Sciatic nerve (tissue), 2 donors: ENCODE measurements at regions not wholly inside any gene's neighbourhood (a gene's known extent, or its start where the extent isn't known, plus 50 kb on each side); places are given as distances from the start of the nearest gene placed in this dataset.
A peak's percentile ranks its signal among the peaks of the same experiment; 100 is the strongest.
"Not testable (repeated sequence)": the region's sequence is repeated elsewhere in the genome, so short reads cannot be mapped to it uniquely, and the experiment has no call there.

Source experiments
- ATAC-seq: fragments of 200-7000 bp; cut with Tn5 transposase; one replicate; pipeline ENCODE4 v1.9.1; 2020; ENCODE audit warnings: mild to moderate bottlenecking, moderate library complexity
- DNase-seq: peaks from one replicate; pipeline ENCODE4 v3.0.0-alpha.2; 2020; ENCODE audit warnings: low spot score
- intact Hi-C: fragments of 100-400 bp; cut with DNase I; formaldehyde crosslinking; loops from one replicate; pipeline ENCODE4 v1.14.2; 2022
- donor health status: DM: no; HTN: no; CAD: no.
- donor health status: DM: no; HTN: no; CAD: no.

DNA sequence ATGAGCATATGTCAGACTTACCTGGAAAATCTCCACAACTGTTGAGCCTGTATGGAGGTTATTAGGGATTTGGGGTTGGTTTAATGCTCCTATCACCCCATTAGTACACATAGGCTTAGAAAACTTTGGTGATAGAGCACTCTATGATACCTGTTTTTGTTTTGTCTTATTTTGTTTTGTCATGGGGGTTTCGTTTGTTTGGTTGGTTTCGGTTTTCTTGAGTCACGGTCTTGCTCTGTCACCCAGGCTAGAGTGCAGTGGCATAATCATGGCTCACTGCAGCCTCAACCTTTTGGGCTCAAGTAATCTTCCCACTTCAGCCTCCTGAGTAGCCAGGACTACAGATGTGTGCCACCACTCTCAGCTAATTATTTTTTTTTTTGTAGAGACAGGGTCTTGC lies 70.0 kb downstream of the MZT1 start:
- intact Hi-C loops: no loop called here
- DNase-seq (no peak), ATAC-seq (no peak)

DNA sequence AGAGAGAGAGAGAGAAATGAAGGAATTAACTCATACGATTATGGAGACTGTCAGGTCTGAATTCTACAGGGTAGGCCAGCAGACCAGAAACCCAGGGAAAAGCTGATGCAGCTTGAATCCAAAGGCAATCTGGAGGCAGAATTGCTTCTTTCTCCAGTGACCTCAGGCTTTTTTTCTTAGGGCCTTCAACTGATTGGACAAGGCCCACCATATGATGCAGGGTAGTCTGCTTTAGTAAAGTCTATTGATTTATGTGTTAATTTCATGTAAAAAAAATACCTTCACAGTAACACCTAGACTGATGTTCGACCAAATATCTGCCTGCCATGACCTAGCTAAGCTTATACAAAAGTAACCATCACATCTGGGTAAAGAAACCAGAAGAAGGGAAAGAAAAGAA lies 71.1 kb downstream of the MZT1 start:
- ATAC-seq (no peak), DNase-seq (no peak)

DNA sequence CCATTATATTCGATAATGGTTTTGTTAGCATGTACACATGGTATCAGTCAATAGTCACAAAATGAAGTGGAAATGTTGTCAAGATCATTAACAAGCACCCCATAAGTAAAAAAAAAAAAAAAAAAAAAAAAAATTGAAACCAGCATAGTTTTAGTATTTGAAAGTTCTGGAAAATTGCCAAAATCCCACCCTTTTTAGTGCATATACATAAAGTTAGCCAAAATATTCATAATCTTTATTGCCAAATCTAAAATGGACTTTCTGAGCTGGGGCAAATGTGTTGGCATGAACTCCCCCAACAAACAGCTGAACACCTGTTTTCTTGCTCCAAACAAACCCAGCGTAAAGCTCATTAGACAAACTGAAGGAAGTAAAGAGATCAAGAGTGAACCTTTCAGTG lies 73.9 kb downstream of the MZT1 start:
- ATAC-seq (no peak), DNase-seq (no peak)
- intact Hi-C loops: no loop called here

More for the DNA sequence above, 71.1 kb downstream of the MZT1 start:
- intact Hi-C loops: no loop called here

DNA sequence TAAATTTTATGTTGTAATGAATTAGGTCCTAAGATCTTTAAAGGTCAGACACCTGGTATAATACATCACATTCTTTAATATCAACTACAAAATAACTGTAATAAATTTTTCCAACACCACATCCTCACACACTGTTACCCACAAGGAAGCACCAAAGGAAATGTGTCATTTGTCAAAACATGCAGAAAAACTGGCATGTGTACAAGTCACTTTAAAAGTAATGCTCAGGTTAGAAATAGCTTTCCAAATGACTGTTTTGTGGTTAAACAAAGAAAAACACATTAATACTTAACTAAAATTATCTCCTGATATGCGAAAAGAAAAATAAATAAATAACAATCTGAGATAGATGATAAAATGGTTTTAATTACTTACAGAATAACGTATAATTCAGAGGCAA lies 74.7 kb downstream of the MZT1 start:
- ATAC-seq: no peak
- DNase-seq: no peak
- intact Hi-C loops: no loop called here

DNA sequence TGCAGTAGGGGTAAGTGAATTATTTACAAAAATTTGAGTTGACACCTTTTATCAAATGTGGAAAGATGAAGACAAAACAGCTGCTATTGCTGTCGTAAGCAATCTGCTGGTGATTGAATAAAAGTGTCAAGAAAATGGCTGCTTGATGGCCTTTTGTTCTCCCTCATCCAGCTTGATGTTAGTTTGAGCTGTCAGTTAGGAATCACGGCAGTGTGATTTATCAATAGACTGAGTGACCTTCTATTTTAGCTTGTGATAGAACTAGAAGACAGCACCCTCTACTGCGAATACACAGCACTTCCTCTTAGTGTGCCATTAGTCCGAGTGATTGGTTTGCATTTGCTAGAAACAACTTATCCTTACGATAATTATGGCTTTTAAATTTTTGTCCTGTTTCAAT lies 76.3 kb downstream of the MZT1 start:
- ATAC-seq (no peak), DNase-seq (no peak)
- intact Hi-C loops: no loop called here

DNA sequence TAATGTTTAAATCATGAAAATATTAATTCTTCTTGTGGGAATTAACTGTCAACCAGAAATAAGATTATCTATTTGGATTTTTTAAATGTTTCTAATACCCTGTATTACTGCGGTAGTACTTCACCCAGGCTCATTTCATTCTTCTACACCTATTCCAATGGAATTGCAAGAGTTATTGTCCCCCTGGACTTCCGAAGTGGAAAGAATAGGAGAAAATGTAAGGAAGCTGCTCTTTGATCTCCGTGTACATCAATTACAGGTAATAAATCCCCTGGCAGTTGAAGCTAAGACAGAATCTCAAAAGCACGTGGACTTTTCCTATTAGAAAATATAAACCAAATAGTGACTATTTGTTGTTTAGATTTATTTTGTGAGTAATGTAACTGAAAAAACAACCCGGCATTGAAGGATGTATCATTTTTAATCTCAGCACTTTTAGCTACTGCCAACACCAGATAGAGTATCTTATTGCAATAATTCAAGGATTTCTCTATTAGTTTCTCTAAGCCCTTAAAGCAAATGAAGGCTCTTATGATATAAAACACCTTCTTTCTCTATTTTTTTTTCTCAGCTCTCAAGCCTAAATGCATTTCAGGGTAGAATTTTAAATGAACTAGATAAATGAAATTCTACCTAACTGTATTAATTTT lies 77.3 kb downstream of the MZT1 start:
- no peak for ATAC-seq
- intact Hi-C loops: no loop called here
- DNase-seq: no peak

DNA sequence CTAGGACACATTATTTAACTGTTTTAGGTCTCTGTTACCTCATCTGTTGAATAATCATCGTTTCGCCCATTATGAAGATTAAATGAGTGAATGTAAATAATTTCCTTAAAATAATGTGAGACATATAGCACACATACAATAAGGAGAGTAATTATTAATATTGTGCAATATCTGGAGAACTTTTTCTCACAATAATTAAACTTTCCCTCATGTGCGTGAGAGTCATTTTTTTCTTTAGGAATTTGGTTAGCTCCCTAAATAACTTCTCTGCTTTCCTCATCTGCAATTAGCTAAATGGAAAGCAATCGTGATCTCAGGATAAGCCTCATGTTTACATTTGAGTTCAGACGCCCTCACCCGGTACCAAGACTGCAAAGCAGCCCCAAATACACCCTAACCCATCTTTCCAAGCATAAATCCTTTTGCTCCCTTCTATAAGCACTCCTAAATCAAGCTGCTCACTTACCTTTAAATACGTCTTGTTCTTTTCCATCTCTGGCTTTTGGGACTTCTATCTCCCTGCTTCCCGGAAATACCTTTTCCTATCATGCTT lies 78.8 kb downstream of the MZT1 start:
- ATAC-seq (no peak), DNase-seq (no peak)
- intact Hi-C loops: no loop called here

DNA sequence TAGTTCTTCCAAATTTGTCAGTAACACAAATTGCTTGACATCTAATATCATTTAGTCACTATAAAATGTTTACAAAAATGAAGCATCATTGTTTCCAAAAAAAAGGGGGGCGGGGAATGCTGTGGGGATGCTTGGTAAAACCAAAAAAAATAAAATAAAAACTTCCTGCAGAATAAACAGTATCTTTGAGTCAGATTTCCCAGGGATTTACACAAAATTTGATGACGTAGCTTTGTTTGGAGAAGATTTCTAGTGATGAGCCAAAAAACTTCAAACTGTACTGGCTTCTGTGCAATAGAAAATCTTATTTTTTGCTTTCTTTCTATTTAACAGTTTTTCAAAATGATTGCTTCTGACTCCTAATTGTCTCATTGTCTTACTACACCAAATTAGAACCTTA lies 80.0 kb downstream of the MZT1 start:
- ATAC-seq (no peak), DNase-seq (no peak)
- intact Hi-C loops: no loop called here

DNA sequence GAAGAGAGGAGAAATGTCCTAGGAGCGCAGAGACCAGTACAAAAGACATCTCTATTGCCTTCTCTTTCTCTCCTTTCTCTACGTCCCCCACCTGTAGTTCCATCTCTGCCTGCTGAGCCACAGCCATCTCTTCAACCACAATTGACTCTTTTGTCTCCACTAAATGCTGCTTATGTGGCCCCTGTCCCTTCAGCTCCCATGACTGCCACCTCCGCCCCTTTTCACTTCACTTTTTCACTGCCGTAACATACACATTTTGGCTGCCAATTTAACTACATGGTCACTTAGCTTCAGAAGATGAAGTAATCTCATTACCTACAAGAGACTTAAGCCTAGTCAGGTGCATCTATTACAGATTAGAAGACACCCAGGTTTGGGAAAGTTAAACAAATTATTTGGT lies 81.9 kb downstream of the MZT1 start:
- intact Hi-C loops: no loop called here

DNA sequence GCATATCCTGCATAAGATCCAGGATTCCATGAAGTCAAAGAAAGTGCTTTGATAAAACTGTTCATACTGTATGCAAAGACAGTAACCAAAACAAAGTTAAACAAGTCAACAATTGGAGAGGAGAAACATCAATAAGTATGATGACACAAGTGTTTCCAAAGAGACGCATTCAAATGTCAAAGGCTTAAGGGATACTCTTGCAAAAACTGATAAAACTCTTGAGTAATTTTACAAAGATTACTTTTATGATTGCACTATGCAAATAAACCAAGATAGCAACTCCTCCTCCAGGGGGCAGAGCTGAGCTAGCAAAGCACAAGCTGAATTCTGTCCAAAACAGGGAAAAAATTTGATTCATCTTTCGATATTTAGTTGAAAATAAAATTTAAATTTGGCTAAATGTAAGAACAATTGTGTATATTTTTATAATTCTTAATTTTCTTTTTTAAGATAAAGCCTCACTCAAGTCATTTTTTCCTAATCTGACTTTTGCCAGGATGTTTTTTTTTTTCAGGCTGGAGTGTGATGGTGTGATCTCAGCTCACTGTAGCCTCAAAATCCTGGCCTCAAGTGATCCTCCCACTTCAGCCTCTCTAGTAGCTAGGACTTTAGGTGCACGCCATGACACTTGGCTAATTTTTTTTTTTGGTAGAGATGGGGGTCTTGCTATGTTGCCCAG lies 84.0 kb downstream of the MZT1 start:
- no peak for ATAC-seq
- intact Hi-C loops: no loop called here
- peak; percentile 72 for DNase-seq

More for the DNA sequence above, 81.9 kb downstream of the MZT1 start:
- no peak for DNase-seq
- ATAC-seq: no peak

DNA sequence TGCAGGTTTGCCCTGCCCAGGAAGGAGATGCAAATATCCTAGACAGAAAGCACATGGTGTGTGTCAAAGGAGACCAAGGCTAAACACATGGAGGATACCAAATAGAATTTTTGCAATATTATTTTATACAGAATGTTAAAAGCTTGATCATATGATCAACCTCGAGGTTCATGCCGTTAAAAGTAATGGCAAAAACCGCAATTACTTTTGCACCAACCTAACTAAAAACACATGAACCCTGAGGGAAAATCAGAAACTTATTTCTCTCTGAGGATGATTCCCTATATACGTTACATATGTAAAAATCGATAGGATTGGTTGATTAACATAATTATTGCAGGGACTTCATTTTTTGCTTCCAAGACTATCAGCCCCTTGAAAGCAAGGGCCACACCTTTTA lies 88.1 kb downstream of the MZT1 start:
- intact Hi-C loops: no loop called here
- DNase-seq (no peak), ATAC-seq (no peak)

DNA sequence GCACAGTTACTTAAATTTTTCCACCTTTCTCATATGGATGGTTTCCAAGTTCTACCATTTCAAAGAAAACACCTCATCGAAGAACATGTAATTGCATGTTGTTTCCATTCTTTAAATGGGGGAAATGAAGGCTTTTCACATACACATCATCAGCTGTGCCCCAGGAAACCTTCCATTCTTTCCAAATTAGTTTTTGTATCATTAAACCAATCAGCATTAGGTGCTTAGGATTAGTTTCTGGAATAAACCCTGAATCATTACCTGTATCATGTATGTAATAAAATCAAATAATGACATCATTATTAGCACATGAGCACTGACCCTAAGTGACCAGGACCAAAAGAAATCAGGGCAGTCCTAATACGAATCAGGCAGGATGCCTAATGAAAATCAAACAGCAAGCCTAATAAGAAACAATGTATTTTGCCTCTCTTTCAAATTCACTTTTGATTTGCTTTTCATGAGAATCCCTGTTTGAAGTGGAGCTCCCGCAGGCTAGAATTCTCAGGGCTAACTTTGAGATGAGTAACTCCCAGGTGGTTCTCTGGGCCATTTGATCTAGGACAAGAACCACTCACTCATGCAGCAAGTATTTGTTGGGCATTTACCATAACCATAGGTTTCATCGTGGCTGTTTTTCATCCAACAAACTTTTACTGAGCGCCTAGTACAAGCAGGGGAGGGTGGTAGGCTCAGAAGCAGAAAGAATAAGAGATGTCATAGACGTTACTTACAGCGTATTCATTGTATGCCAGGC lies 89.2 kb downstream of the MZT1 start:
- no peak for ATAC-seq
- intact Hi-C loops: no loop called here
- DNase-seq: no peak

DNA sequence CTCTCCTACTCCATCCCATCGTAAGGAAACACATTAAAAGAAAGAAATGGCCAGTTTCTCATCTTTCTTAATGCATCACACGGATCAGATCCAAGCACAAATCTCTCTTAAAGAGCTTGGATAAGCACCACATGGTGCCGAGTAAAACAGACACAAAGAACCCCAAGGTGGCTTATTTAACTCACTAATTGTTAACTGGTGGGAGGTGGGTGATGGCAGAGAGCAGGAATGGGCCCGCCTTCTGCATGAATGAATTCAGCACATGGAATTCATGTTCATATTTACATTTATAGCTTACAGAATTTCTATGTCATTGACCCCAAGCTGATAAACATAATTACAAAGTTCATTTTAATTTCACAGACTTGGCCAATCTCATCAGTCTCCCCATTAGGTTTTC lies 89.9 kb downstream of the MZT1 start:
- DNase-seq: no peak
- intact Hi-C loops: no loop called here
- ATAC-seq: no peak

DNA sequence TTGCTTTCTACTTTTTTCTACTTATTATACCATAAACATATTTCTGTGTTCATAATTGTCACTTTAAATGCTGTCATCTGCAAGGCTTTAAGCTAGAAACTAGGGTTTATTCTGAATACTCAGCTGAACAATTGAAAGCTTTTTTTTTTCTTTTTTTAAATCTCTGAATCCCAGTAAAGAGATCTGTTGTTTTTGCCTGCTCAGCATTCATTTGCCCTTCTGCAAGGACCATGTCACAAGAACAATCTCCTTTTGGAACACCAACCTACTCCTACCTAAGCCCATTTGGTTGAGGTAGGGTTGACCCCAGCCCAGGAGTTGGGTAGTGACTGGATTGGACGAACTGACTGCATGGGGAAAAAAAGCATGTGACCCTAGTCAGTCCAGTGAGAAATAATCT lies 92.6 kb downstream of the MZT1 start:
- ATAC-seq: no peak
- no peak for DNase-seq
- intact Hi-C loops: no loop called here

DNA sequence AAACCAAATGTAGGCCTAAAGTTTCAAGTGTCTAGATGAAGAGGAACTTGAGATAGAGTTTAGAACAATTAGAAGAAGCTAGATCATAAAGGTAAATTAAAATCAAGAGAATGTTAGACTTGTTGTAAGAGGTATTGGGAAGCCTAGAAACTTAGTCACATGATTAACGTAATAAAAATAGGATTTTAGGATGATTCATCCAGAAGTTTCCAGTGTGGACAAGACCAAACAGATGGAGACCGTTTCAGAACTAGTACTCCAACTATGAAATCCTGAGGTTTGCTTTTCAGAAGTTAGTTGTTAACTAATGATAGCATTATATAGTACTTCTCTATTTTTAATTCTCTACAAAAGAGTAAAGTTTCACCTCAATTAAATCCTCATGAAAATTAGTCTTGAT lies 104.9 kb downstream of the MZT1 start:
- intact Hi-C loops: no loop called here
- no peak for DNase-seq
- no peak for ATAC-seq

DNA sequence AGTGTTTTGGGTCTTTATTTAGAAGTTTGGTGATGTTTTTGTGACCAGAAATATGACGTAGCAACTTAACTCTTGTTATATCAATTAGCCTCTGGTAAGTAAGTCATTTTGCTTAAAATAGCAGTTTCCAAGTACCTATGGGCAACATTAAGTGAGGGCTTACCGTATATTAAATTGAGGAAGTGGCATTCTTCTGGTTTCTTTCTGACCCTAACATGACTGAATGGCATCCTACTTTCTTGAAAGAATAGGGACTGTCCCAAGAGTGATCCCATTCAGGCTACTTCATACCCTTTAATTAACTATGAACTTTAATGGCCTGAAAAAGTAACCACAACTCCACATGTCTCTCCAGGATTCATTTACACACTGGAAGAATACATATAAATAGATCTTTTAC lies 106.6 kb downstream of the MZT1 start:
- no peak for DNase-seq
- intact Hi-C loops: no loop called here
- no peak for ATAC-seq

DNA sequence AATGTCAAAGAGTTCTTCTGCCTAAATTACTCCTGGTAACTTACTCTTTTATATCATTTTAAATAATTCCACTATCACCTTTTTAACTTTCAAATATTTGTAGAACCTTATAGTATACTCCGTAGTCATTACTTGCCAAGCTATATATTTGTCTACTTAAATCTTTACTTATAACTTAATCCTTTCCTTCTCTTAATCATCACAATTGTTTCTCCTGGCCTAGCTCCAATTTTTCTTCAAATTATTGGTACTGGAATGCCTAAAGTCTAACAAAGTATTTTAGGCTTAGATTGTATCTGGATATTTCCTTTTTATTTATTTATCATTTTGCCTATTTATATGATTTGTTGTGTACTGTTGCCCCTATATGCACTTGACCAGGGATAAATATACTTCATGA lies 109.5 kb downstream of the MZT1 start:
- ATAC-seq (no peak), DNase-seq (no peak)
- intact Hi-C loops: no loop called here

DNA sequence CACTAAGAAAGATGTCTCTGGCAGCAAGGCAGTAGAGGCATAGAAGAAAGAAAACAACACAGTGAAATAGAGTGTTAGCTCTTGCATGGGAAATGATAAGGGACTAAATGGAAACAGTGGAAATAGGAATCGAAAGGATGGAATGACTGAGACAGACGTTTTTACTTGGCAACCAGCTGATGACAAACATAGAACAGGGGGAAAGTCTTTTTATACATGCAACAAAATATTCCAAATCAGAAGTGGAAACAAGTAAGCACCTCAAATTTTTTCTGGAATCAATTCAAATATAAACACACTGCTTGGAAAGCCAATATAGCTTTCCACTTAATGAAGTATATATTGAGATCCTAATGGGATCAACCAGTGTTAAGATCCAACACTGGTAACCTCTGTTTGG lies 110.2 kb downstream of the MZT1 start:
- DNase-seq: no peak
- ATAC-seq: no peak
- intact Hi-C loops: no loop called here

DNA sequence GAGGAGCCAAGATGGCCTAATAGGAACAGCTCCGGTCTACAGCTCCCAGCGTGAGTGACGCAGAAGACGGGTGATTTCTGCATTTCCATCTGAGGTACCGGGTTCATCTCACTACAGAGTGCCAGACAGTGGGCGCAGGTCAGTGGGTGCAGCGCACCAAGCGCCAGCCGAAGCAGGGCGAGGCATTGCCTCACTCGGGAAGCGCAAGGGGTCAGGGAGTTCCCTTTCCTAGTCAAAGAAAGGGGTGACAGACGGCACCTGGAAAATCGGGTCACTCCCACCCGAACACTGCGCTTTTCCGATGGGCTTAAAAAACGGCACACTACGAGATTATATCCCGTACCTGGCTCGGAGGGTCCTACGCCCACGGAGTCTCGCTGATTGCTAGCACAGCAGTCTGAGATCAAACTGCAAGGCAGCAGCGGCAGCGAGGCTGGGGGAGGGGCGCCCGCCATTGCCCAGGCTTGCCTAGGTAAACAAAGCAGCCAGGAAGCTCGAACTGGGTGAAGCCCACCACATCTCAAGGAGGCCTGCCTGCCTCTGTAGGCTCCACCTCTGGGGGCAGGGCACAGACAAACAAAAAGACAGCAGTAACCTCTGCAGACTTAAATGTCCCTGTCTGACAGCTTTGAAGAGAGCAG lies 117.1 kb downstream of the MZT1 start:
- intact Hi-C loops, ATAC-seq, DNase-seq: not testable (repeated sequence)
